ENCODE measurements at regions not wholly inside any gene's neighbourhood (a gene's known extent, or its start where the extent isn't known, plus 50 kb on each side); places are given as distances from the start of the nearest gene placed in this dataset.

- no peak overlapping the region for H2AFZ ChIP-seq (ENCODE audit: low read length)
- no peaks in the 10 kb centered on the region for H3K79me2 ChIP-seq (ENCODE audit: insufficient read depth, low read length)
- no peaks in the 10 kb centered on the region for H3K9me2 ChIP-seq (ENCODE audit: low read depth, low read length)
- H3K9me3 ChIP-seq (ENCODE audit: low read length): no peaks in the 10 kb centered on the region
- H3F3A ChIP-seq (ENCODE audit: insufficient read depth, low read length): no peaks in the 10 kb centered on the region
- H3K36me3 ChIP-seq (ENCODE audit: insufficient read depth, low read length): no peaks in the 10 kb centered on the region
- H3K4me1 ChIP-seq (ENCODE audit: insufficient read depth, low read length, severe bottlenecking): no peaks in the 10 kb centered on the region
- no peaks in the 10 kb centered on the region for H4K20me1 ChIP-seq (ENCODE audit: insufficient read depth, low read length)
- no peak for TF ChIP-seq CTCF (IDR thresholded peaks at IDR 0.05; ENCODE audit: low read length)
- TF ChIP-seq EZH2 (IDR thresholded peaks at IDR 0.05; ENCODE audit: borderline replicate concordance, low read length): no peak
- H3K9ac ChIP-seq (ENCODE audit: low read length): no peak overlapping the region
- H3K4me3 ChIP-seq (ENCODE audit: low read depth, low read length, poor library complexity, severe bottlenecking): no peak overlapping the region
- no peak overlapping the region for H3K4me2 ChIP-seq (ENCODE audit: low read length)
- no peak overlapping the region for H3K27ac ChIP-seq (ENCODE audit: low read depth, low read length, poor library complexity, severe bottlenecking)
- no peaks in the 10 kb centered on the region for H3K27me3 ChIP-seq (ENCODE audit: insufficient read depth, low read length)
Observed at GRCh38 chr3:74165211-74165610, 449.2 kb downstream of the CNTN3 start.

GRCh38 chr3:74149466-74149865 lies 465.0 kb downstream of the CNTN3 start:
- Histone ChIP-seq H3K36me3 (ENCODE audit: insufficient read depth, low read length) (no peaks in the 10 kb centered on the region), H4K20me1 (ENCODE audit: insufficient read depth, low read length) (no peaks in the 10 kb centered on the region), H3K9me2 (ENCODE audit: low read depth, low read length) (no peaks in the 10 kb centered on the region), H3K4me1 (ENCODE audit: insufficient read depth, low read length, severe bottlenecking) (no peaks in the 10 kb centered on the region), H3K9me3 (ENCODE audit: low read length) (no peaks in the 10 kb centered on the region), H3K9ac (ENCODE audit: low read length) (no peak overlapping the region), H3K79me2 (ENCODE audit: insufficient read depth, low read length) (no peaks in the 10 kb centered on the region), H3K4me2 (ENCODE audit: low read length) (no peak overlapping the region), H3K27me3 (ENCODE audit: insufficient read depth, low read length) (no peaks in the 10 kb centered on the region), H2AFZ (ENCODE audit: low read length) (no peak overlapping the region), H3F3A (ENCODE audit: insufficient read depth, low read length) (no peaks in the 10 kb centered on the region), H3K4me3 (ENCODE audit: low read depth, low read length, poor library complexity, severe bottlenecking) (no peak overlapping the region), H3K27ac (ENCODE audit: low read depth, low read length, poor library complexity, severe bottlenecking) (no peak overlapping the region)
- TF ChIP-seq CTCF (IDR thresholded peaks at IDR 0.05; ENCODE audit: low read length) (no peak), EZH2 (IDR thresholded peaks at IDR 0.05; ENCODE audit: borderline replicate concordance, low read length) (no peak)

GRCh38 chr3:74145277-74145676 lies 469.2 kb downstream of the CNTN3 start:
- no peaks in the 10 kb centered on the region for H3K4me1 ChIP-seq (ENCODE audit: insufficient read depth, low read length, severe bottlenecking)
- no peaks in the 10 kb centered on the region for H3K9me3 ChIP-seq (ENCODE audit: low read length)
- H3K36me3 ChIP-seq (ENCODE audit: insufficient read depth, low read length): no peaks in the 10 kb centered on the region
- no peak overlapping the region for H3K4me2 ChIP-seq (ENCODE audit: low read length)
- no peak overlapping the region for H3K27ac ChIP-seq (ENCODE audit: low read depth, low read length, poor library complexity, severe bottlenecking)
- no peaks in the 10 kb centered on the region for H3K9me2 ChIP-seq (ENCODE audit: low read depth, low read length)
- no peaks in the 10 kb centered on the region for H3K27me3 ChIP-seq (ENCODE audit: insufficient read depth, low read length)
- H3K9ac ChIP-seq (ENCODE audit: low read length): no peak overlapping the region
- no peaks in the 10 kb centered on the region for H3F3A ChIP-seq (ENCODE audit: insufficient read depth, low read length)
- H3K79me2 ChIP-seq (ENCODE audit: insufficient read depth, low read length): no peaks in the 10 kb centered on the region
- no peaks in the 10 kb centered on the region for H4K20me1 ChIP-seq (ENCODE audit: insufficient read depth, low read length)
- no peak overlapping the region for H3K4me3 ChIP-seq (ENCODE audit: low read depth, low read length, poor library complexity, severe bottlenecking)
- TF ChIP-seq CTCF (IDR thresholded peaks at IDR 0.05; ENCODE audit: low read length): no peak
- TF ChIP-seq EZH2 (IDR thresholded peaks at IDR 0.05; ENCODE audit: borderline replicate concordance, low read length): no peak
- no peak overlapping the region for H2AFZ ChIP-seq (ENCODE audit: low read length)
